Tibial nerve (tissue), 4 donors: ENCODE measurements at regions not wholly inside any gene's neighbourhood (a gene's known extent, or its start where the extent isn't known, plus 50 kb on each side); places are given as distances from the start of the nearest gene placed in this dataset.

Experiments
- CTCF ChIP-seq, 5 experiments: fragments of 200-600 bp in 3 of 5; fragments of 450-650 bp in 2 of 5; sonication (generic) in 3 of 5; IDR thresholded peaks; one replicate each; pipeline ENCODE4 v1.5.1; 2016 to 2019; ENCODE audit warnings: antibody characterized with exemption in 5 of 5, mild to moderate bottlenecking in 3 of 5, moderate library complexity in 2 of 5
- EP300 ChIP-seq, 2 donors: sonication (generic); formaldehyde crosslinking; IDR thresholded peaks; one replicate each; pipeline ENCODE4 v1.6.1; 2017; ENCODE audit warnings: antibody characterized with exemption in 2 of 2, mild to moderate bottlenecking in 1 of 2
- POLR2A ChIP-seq, 2 donors: fragments of 450-650 bp; IDR thresholded peaks; one replicate each; pipeline ENCODE4 v1.6.1; 2017; ENCODE audit warnings: antibody characterized with exemption in 2 of 2, mild to moderate bottlenecking in 2 of 2, moderate library complexity in 2 of 2

- TF ChIP-seq CTCF (IDR thresholded peaks at IDR 0.05) (no peak), POLR2A (IDR thresholded peaks at IDR 0.05) (no peak), EP300 (IDR thresholded peaks at IDR 0.05) (no peak)
Measured at GRCh38 chr2:155379494-155379893, 681.0 kb downstream of the KCNJ3 start.
